GM13976 (cell line): ENCODE measurements at regions not wholly inside any gene's neighbourhood (a gene's known extent, or its start where the extent isn't known, plus 50 kb on each side); places are given as distances from the start of the nearest gene placed in this dataset.

ENCODE experiments used
- DNase-seq: peaks from one replicate; pipeline ENCODE4 v3.0.0; 2012; ENCODE audit warnings: low spot score
- in situ Hi-C: fragments of 300-500 bp; cut with MboI; formaldehyde crosslinking; loops from one replicate; pipeline ENCODE4 v1.12.0; 2022; ENCODE audit warnings: low sequenced_read_pairs, mixed read lengths, inconsistent platforms; ENCODE audit not compliant: unreplicated experiment
- TF ChIP-seq, protein P1 (sequence below): IDR thresholded peaks from 2 replicates; pipeline ENCODE4 v1.5.1; 2012; ENCODE audit warnings: borderline replicate concordance, mild to moderate bottlenecking; ENCODE audit not compliant: insufficient read depth; ENCODE audit errors: extremely low read depth, missing control alignments, control extremely low read depth

- in situ Hi-C loops = no loop called here
Measured at GRCh38 chr17:79354173-79354820, 256.6 kb downstream of the RBFOX3 start.

GRCh38 chr17:79353548-79353947, 257.3 kb downstream of the RBFOX3 start:
- in situ Hi-C loops = no loop called here
- DNase-seq = no peak

More at GRCh38 chr17:79354173-79354820, 256.6 kb downstream of the RBFOX3 start:
- no peak for DNase-seq
- TF ChIP-seq, protein P1, sequence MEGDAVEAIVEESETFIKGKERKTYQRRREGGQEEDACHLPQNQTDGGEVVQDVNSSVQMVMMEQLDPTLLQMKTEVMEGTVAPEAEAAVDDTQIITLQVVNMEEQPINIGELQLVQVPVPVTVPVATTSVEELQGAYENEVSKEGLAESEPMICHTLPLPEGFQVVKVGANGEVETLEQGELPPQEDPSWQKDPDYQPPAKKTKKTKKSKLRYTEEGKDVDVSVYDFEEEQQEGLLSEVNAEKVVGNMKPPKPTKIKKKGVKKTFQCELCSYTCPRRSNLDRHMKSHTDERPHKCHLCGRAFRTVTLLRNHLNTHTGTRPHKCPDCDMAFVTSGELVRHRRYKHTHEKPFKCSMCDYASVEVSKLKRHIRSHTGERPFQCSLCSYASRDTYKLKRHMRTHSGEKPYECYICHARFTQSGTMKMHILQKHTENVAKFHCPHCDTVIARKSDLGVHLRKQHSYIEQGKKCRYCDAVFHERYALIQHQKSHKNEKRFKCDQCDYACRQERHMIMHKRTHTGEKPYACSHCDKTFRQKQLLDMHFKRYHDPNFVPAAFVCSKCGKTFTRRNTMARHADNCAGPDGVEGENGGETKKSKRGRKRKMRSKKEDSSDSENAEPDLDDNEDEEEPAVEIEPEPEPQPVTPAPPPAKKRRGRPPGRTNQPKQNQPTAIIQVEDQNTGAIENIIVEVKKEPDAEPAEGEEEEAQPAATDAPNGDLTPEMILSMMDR = no peak

DNA sequence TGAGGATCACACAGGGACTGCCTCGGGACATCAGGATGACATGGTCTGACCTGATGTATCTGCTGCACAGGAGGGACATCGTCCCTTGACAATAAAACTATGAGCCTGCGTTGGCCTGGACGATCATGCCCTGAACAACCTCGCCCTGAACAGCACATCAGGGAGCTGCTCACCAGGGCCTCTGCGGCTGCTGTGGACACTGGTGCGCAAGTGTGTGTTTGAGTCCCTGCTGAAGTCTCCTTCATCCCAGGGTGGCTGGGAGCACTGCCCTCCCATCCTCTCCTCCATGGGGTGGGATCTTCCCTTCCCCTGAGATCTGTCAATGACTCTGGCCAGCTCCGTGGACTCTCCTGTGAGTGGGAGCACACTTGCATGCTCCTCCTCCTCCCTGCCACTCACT, 257.8 kb downstream of the RBFOX3 start:
- no peak for DNase-seq
- in situ Hi-C loops = no loop called here

More at GRCh38 chr17:79353548-79353947, 257.3 kb downstream of the RBFOX3 start:
- TF ChIP-seq, protein P1 = no peak

GRCh38 chr17:79350533-79350932, 260.3 kb downstream of the RBFOX3 start:
- TF ChIP-seq, protein P1 = no peak
- in situ Hi-C loops = no loop called here
- DNase-seq = no peak

More for the DNA sequence above, 257.8 kb downstream of the RBFOX3 start:
- TF ChIP-seq, protein P1 = no peak

DNA sequence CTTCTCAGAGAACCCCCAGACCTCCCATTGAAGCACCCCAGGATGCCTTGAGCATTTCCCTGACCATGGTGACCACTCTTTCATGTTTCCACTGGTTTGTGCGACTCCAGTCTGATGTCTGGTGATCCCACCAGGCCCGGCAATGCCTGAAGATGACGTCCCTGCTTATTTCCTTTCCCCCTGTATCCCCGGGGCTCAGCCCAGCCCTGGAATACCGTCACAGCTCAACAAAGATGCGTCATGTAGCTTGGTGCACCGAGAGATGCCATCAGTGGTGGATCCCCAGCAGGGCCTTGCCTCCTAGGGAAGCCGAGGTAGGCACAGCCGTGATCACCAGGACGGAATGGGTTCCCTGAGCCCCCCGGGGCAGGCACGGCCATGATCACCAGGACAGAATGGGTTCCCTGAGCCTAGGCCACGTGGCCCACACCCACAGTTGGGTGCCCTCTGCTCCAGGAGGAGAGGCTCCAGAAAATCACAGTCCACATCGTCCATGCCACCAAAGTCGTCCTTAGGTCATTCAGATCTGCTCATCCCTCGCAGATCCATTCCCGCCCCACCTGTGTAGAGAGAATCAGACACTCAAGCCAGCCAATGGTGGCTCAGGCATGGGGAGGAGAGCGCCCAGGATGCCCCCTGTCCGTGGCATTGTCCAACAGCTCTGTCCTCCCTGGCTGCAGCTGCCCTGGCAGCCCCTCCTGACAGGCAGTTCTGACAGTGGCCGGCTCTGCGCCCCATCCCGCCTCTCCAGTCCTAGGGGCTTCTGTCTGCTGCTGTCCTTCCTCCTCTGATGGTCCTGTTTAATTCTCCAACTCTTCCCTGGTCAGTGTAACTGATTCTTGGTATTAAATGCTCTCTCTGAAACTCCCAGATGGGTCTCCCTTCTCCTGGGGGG, 261.1 kb downstream of the RBFOX3 start:
- in situ Hi-C loops = no loop called here
- DNase-seq = no peak
- TF ChIP-seq, protein P1 = no peak

DNA sequence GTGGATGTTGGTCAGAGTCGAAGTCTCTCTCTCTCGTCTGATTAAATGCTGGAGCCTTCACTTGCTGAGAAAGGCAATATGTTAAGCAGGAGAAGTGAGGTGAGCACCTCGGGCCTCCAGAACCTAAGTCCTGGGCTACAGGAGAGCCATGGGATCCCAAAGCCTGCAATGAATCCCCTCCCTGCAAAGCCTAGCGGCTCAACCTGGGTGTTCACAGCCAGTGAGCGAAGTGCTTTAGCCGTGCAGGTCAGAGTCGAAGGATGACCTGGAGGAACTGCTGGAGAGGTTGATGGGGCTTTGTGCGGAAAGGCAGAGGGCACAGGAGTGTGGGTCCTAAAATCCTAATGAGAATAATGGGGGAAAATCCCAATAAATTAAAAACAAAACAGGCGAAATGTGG, 267.8 kb downstream of the ENGASE start:
- in situ Hi-C loops = no loop called here
- TF ChIP-seq, protein P1 = no peak
- DNase-seq = no peak
